ENCODE measurements at regions not wholly inside any gene's neighbourhood (a gene's known extent, or its start where the extent isn't known, plus 50 kb on each side); places are given as distances from the start of the nearest gene placed in this dataset.

DNA sequence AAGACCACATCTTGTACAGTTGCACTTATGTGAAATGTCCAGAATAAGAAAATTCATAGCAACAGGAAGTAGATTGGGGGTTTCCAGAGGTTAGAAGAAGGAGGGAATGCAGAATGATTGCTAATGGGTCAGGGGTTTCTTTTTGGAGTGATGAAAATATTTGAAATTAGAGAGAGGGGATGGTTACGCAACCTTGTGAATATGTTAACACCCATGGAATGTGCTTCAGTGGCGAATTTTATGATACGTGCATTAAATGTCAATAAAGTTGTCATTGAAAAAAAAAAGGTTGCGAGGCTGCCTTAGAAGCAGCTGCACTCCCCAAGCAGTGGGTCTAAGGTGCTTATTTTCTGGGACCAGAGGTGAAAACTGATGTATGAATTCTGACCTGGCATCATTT lies 64.4 kb upstream of the SUB1 start:
- DNase-seq (ENCODE audit: low read depth) = no peak
- TF ChIP-seq, protein P1, sequence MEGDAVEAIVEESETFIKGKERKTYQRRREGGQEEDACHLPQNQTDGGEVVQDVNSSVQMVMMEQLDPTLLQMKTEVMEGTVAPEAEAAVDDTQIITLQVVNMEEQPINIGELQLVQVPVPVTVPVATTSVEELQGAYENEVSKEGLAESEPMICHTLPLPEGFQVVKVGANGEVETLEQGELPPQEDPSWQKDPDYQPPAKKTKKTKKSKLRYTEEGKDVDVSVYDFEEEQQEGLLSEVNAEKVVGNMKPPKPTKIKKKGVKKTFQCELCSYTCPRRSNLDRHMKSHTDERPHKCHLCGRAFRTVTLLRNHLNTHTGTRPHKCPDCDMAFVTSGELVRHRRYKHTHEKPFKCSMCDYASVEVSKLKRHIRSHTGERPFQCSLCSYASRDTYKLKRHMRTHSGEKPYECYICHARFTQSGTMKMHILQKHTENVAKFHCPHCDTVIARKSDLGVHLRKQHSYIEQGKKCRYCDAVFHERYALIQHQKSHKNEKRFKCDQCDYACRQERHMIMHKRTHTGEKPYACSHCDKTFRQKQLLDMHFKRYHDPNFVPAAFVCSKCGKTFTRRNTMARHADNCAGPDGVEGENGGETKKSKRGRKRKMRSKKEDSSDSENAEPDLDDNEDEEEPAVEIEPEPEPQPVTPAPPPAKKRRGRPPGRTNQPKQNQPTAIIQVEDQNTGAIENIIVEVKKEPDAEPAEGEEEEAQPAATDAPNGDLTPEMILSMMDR (IDR thresholded peaks at IDR 0.05; ENCODE audit: insufficient read depth, low read depth, low read length, missing control alignments) = no peak
- H3K4me3 ChIP-seq (ENCODE audit: low read depth, low read length) = no peak overlapping the region

DNA sequence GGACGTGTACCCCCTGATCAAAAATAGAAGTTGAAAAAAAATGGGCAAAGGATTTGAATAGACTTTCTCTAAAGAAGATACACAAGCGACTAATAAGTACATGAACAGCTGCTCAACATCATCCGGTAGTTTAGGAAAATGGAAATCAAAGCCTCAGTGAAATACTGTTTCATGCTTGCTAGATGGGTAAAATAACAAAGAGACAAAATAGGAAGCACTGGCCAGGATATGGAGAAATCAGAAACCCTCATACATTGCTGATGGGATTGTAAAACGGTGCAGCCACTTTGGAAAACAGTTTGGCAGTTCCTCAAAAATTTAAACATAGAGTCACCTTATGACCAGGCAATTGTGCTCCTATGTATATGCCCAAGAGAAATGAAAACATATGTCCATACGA lies 65.0 kb upstream of the SUB1 start:
- no peak for DNase-seq (ENCODE audit: low read depth)
- TF ChIP-seq, protein P1 (IDR thresholded peaks at IDR 0.05; ENCODE audit: insufficient read depth, low read depth, low read length, missing control alignments) = no peak
- no peak overlapping the region for H3K4me3 ChIP-seq (ENCODE audit: low read depth, low read length)

DNA sequence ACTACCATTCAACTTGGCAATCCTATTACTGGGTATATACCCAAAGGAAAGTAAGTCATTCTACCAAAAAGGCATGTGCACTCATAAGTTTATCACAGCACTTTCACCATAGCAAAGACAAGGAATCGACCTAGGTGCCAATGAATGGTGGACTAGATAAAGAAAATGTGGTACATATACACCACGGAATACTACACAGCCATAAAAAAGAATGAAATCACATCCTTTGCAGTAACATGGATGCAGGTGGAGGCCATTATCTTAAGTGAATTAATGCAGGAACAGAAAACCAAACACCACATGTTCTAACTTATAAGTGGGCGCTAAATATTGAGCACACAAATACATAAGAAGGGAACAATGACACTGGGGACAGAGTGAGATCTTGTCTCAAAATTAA lies 65.8 kb upstream of the SUB1 start:
- no peak for DNase-seq (ENCODE audit: low read depth)
- TF ChIP-seq, protein P1 (IDR thresholded peaks at IDR 0.05; ENCODE audit: insufficient read depth, low read depth, low read length, missing control alignments) = no peak
- H3K4me3 ChIP-seq (ENCODE audit: low read depth, low read length) = no peak overlapping the region

DNA sequence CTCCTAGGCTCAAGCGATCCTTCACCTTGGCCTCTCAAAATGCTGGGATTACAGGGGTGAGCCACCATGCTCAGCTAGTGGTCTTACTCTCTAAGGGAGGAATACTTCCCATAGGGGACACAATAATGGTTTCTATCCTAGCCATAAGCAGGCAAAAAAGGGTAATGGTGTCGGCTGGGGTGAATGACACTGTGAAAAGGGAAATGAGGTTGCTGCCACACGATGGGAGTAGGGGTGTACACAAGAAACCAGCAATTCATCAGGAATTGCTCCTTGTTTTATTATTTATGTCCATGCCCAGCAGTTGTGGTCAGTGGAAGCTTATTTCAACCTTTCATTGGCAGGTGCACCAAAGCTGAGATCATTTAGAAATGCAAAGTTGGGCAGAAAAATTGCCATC lies 70.3 kb upstream of the ZFR start:
- TF ChIP-seq, protein P1 (IDR thresholded peaks at IDR 0.05; ENCODE audit: insufficient read depth, low read depth, low read length, missing control alignments) = no peak
- no peak overlapping the region for H3K4me3 ChIP-seq (ENCODE audit: low read depth, low read length)
- no peak for DNase-seq (ENCODE audit: low read depth)

DNA sequence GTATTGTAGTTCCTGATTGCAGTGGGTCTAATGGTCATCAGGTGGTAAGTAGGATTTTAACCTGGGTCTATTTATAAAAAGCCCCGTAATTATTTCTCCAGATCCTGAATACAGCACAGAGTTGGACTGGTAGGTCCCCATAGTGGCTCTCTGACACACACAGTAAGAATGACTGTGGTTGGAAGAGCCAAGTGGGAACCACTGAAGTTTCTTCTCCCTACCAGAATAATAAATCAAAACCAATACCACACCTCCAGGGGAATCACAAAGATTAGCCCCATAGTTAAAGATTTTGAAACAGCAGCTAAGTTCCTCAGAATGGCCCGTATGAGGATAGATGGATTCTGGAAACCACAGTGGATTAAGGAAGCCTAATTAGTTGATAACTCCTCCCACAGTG lies 68.4 kb upstream of the ZFR start:
- no peak for DNase-seq (ENCODE audit: low read depth)
- TF ChIP-seq, protein P1 (IDR thresholded peaks at IDR 0.05; ENCODE audit: insufficient read depth, low read depth, low read length, missing control alignments) = no peak
- no peak overlapping the region for H3K4me3 ChIP-seq (ENCODE audit: low read depth, low read length)

DNA sequence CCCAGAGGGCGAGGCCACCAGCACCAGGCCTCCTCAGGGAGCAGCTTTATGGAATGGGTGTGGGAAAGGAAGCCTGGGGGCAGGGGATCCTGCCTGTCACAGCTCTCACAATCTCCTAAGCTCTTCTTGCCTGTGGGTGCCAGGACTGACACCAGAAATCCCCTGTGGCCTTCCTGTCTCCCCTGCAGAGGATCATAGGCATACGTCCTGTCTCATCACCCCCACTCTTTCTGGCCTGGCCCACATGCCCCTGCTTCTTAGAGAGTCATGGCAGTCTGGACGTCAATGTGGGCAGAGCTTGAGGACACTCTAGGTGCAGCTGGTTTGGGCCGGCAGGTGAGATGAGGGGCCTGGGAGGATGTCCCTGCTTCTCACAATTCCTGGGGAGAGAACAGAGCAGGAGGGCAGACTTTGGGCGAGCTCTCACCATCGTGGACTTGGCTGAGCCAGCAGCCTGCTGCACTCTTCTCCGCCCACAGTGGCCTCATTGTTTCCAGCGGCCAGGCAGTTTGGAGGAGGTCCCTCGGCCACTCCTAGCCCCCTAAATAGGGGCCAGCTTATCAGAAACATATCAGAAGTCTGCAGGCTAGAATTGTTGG lies 67.3 kb upstream of the ZFR start:
- DNase-seq (ENCODE audit: low read depth) = peak; percentile 52
- TF ChIP-seq, protein P1 (IDR thresholded peaks at IDR 0.05; ENCODE audit: insufficient read depth, low read depth, low read length, missing control alignments) = no peak
- no peak overlapping the region for H3K4me3 ChIP-seq (ENCODE audit: low read depth, low read length)

DNA sequence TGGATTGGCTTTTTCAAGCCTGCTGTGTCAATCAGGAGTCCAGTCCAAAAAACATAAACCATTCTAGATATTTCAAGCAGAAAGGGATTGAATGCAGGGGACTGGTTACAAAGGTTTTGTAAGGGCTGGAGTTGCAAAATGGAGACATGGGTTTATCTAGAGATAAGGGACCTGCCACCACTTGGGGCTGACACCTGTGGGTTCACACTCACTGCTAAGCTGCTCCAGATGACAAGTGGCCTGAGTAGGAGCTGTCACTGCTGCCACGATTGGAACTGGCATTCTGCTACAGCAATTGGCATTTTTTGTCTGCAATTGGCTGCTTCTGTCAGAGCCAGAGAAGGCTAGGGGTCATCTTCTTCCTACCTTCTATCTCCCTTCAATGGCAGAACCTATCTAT lies 66.3 kb upstream of the ZFR start:
- TF ChIP-seq, protein P1 (IDR thresholded peaks at IDR 0.05; ENCODE audit: insufficient read depth, low read depth, low read length, missing control alignments) = no peak
- H3K4me3 ChIP-seq (ENCODE audit: low read depth, low read length) = no peak overlapping the region
- no peak for DNase-seq (ENCODE audit: low read depth)
